HG03280 (cell line): ENCODE measurements at regions not wholly inside any gene's neighbourhood (a gene's known extent, or its start where the extent isn't known, plus 50 kb on each side); places are given as distances from the start of the nearest gene placed in this dataset.

ENCODE experiments used
- ATAC-seq: cut with Tn5 transposase; IDR thresholded peaks from one replicate; pipeline ENCODE4 v1.9.1; 2021; ENCODE audit warnings: mild to moderate bottlenecking, moderate library complexity; ENCODE audit not compliant: unreplicated experiment

GRCh38 chr4:160772668-160773067 lies 1391.1 kb downstream of the FSTL5 start:
- no peak for ATAC-seq

- ATAC-seq = no peak
Observed at GRCh38 chr4:160795216-160795615, 1368.6 kb downstream of the FSTL5 start.

GRCh38 chr4:160808174-160808573 lies 1355.6 kb downstream of the FSTL5 start:
- ATAC-seq = no peak

- ATAC-seq = no peak
Observed at GRCh38 chr4:160809576-160809975, 1354.2 kb downstream of the FSTL5 start.

GRCh38 chr4:160810424-160810823 lies 1353.4 kb downstream of the FSTL5 start:
- no peak for ATAC-seq

- ATAC-seq = no peak
Observed at GRCh38 chr4:160810941-160811340, 1352.9 kb downstream of the FSTL5 start.

- no peak for ATAC-seq
Observed at GRCh38 chr4:160811956-160812355, 1351.8 kb downstream of the FSTL5 start.

GRCh38 chr4:160814726-160815125 lies 1349.1 kb downstream of the FSTL5 start:
- ATAC-seq = no peak

- ATAC-seq = no peak
Observed at GRCh38 chr4:160818571-160818970, 1345.2 kb downstream of the FSTL5 start.

- no peak for ATAC-seq
Observed at GRCh38 chr4:160819791-160820190, 1344.0 kb downstream of the FSTL5 start.

GRCh38 chr4:160824481-160824880 lies 1339.3 kb downstream of the FSTL5 start:
- no peak for ATAC-seq

GRCh38 chr4:160825644-160826338 lies 1338.0 kb downstream of the FSTL5 start:
- ATAC-seq = no peak

- no peak for ATAC-seq
Observed at GRCh38 chr4:160826339-160826679, 1337.5 kb downstream of the FSTL5 start.

GRCh38 chr4:160831165-160831922 lies 1332.5 kb downstream of the FSTL5 start:
- ATAC-seq = no peak

- no peak for ATAC-seq
Observed at GRCh38 chr4:160835789-160836188, 1328.0 kb downstream of the FSTL5 start.

GRCh38 chr4:160836431-160836830 lies 1327.4 kb downstream of the FSTL5 start:
- no peak for ATAC-seq

- no peak for ATAC-seq
Observed at GRCh38 chr4:160846121-160846520, 1317.7 kb downstream of the FSTL5 start.

- no peak for ATAC-seq
Observed at GRCh38 chr4:160847228-160847627, 1316.6 kb downstream of the FSTL5 start.

- ATAC-seq = no peak
Observed at GRCh38 chr4:160848489-160848888, 1315.3 kb downstream of the FSTL5 start.

- no peak for ATAC-seq
Observed at GRCh38 chr4:160848901-160849760, 1314.7 kb downstream of the FSTL5 start.

GRCh38 chr4:160864253-160864652 lies 1299.5 kb downstream of the FSTL5 start:
- no peak for ATAC-seq

GRCh38 chr4:160869899-160870298 lies 1293.9 kb downstream of the FSTL5 start:
- ATAC-seq = no peak
